SJCRH30 (cell line): ENCODE measurements at regions not wholly inside any gene's neighbourhood (a gene's known extent, or its start where the extent isn't known, plus 50 kb on each side); places are given as distances from the start of the nearest gene placed in this dataset.
A peak's percentile ranks its signal among the peaks of the same experiment; 100 is the strongest.
"Not testable (repeated sequence)": the region's sequence is repeated elsewhere in the genome, so short reads cannot be mapped to it uniquely, and the experiment has no call there.

Source experiments
- DNase-seq, 2 experiments: peaks; one replicate each; pipeline ENCODE4 v3.0.0-alpha.2; 2015 to 2020
- H3K27ac ChIP-seq: fragments of 250-450 bp; sonication (Bioruptor Pico); 2 replicates; pipeline ENCODE4 v1.5.1; 2020; ENCODE audit warnings: mild to moderate bottlenecking, moderate library complexity
- H3K27me3 ChIP-seq: fragments of 250-450 bp; sonication (Bioruptor Pico); 2 replicates; pipeline ENCODE4 v1.5.1; 2020; ENCODE audit warnings: mild to moderate bottlenecking, moderate library complexity
- H3K36me3 ChIP-seq: fragments of 250-450 bp; sonication (Bioruptor Pico); 2 replicates; pipeline ENCODE4 v1.5.1; 2020; ENCODE audit warnings: mild to moderate bottlenecking, moderate library complexity
- H3K4me1 ChIP-seq: fragments of 250-450 bp; sonication (Bioruptor Pico); 2 replicates; pipeline ENCODE4 v1.5.1; 2020; ENCODE audit warnings: mild to moderate bottlenecking, moderate library complexity
- H3K4me3 ChIP-seq: fragments of 250-450 bp; sonication (Bioruptor Pico); 2 replicates; pipeline ENCODE4 v1.5.1; 2020; ENCODE audit warnings: mild to moderate bottlenecking, moderate library complexity
- H3K9me3 ChIP-seq: fragments of 250-450 bp; sonication (Bioruptor Pico); replicated peaks from 2 replicates; pipeline ENCODE4 v1.5.1; 2020; ENCODE audit warnings: mild to moderate bottlenecking, moderate library complexity

DNA sequence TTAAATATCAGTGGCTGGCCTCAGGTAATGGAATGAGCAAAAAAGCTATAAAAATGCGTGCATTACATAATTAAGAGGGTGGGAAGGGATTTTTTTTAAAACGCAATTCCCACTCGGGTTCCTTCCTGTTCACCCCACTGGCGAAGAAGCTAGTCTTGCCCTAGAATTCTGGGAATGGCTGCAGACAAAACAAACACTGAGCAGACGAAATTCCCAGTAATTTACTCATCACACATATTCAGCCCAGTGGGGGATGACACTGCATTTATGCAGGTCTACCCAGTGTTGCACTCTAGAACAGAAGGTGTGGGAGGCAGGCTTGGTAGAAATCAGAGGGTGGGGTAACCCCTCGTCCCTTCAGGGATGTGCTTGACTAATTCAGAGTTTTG is 2695.0 kb upstream of the DEFB115 start:
- H3K4me3 ChIP-seq: no peak overlapping the region
- H3K27me3 ChIP-seq: no peaks in the 10 kb centered on the region
- H3K9me3 ChIP-seq: no peaks in the 10 kb centered on the region
- no peak overlapping the region for H3K27ac ChIP-seq
- H3K36me3 ChIP-seq: no peaks in the 10 kb centered on the region
- peak in 1 of 2 experiments; percentile 42 for DNase-seq
- H3K4me1 ChIP-seq: no peaks in the 10 kb centered on the region

DNA sequence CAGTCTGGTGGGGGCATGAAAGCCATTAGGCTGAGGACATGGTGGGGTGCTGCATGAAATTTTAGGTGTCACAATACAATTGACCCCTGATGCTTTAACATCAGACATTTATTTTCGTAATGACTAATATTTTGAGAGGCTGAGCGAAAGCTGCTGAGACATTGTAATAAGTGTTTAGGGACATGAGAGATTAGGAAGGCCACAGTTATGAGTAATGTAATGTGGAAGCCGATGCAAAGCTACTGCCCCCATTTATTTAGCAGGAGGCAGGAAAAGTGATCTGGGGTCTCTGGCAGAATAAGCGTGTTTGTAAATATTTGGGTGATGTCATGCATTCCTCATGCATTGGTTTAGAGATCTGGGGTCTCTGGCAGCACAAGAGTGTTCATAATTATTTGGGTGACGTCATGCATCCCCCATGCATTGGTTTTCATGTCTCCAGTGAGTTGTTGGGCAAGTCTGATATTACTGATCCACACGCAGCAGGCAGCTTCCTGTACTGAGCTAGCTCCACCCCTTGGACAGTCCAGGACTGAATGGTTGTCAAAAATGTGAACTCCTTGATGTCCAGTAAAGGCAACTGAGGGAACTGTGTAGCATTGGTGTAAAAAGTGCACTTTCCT is 2694.5 kb upstream of the DEFB115 start:
- not testable (repeated sequence) for H3K4me1 ChIP-seq, H3K36me3 ChIP-seq, H3K9me3 ChIP-seq, H3K4me3 ChIP-seq, H3K27ac ChIP-seq, H3K27me3 ChIP-seq
- DNase-seq: peak; percentile 25 to 37

DNA sequence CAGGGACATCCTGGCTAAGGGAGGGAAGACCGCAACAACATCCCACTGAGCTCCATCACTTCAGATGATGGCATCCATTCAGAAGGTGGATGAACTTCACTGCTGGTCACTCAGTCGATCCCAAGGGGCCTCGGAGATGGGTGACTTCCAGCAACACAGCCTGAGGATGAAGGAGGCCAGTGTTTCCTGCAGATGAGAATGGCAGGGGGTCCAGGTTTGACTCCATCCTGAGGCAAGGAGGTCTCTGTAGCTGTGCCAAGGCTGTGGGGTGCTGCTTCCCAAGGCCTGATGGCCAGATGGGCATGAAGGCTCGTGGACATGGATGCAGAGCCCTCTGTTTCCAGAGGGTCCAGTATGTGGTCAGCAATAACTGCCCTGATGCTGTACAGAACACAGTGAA is 2693.4 kb upstream of the DEFB115 start:
- not testable (repeated sequence) for H3K4me3 ChIP-seq, H3K4me1 ChIP-seq, H3K9me3 ChIP-seq, H3K27ac ChIP-seq, H3K36me3 ChIP-seq, DNase-seq, H3K27me3 ChIP-seq

DNA sequence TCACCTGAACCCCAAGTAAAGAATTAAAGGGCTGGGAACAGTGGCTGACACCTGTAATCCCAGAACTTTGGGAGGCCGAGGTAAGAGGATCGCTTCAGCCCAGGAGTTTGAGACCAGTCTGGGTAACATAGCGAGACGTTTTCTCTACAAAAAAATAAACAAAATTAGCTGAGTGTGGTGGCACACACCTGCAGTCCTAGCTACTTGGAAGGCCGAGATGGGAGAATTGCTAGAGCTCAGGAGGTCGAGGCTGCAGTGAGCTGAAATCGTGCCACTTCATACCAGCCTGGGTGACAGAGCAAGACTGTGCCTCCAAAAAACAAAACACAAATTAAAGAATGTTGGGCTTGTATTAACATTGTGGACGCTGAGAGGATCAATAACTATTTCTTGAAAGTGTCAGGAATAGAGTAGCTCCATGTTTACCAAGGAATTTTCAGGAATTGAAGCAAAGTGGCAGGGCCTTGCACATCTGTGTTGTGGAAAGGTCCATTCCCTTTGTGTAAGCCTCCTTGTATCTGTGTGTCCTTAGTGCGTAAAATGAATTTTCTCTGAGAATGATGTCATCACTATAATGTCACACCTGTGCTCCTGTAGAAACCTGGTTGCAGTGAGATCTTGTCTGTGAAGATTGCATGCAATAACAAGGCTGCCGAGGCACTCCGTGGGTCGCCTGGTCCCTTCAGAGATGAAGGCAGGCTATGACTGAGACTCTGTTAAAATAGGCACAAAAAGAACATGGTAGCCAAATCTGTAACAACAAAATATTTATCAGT is 2692.6 kb upstream of the DEFB115 start:
- H3K4me1 ChIP-seq, H3K27me3 ChIP-seq, H3K4me3 ChIP-seq, H3K27ac ChIP-seq, H3K9me3 ChIP-seq, DNase-seq, H3K36me3 ChIP-seq: not testable (repeated sequence)

- not testable (repeated sequence) for H3K4me1 ChIP-seq, H3K4me3 ChIP-seq, H3K27ac ChIP-seq, H3K9me3 ChIP-seq, H3K36me3 ChIP-seq, H3K27me3 ChIP-seq
- DNase-seq: peak; percentile 13 to 57
Measured at GRCh38 chr20:28575991-28576390, 2681.5 kb upstream of the DEFB115 start.

DNA sequence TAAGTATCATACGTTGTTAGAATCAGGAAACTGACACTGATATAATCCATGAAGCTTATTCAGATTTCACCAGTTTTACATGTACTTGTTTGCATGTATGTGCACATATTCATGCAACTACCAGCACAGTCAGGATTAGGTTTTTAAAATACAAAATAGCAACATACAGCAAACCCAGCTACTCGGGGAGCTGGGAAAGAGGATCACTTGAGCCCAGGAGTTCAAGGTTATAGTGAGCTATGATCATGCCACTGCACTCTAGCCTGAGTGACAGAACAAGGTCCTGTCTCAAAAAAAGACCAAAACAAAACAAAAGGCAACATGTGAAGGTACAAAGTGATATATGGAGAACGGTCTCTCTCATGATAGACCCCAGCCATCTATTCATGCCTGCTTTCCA is 2665.8 kb upstream of the DEFB115 start:
- H3K4me1 ChIP-seq, H3K9me3 ChIP-seq, H3K27ac ChIP-seq, H3K36me3 ChIP-seq, DNase-seq, H3K27me3 ChIP-seq, H3K4me3 ChIP-seq: not testable (repeated sequence)

GRCh38 chr20:28593383-28593782 is 2664.1 kb upstream of the DEFB115 start:
- not testable (repeated sequence) for H3K4me3 ChIP-seq, H3K9me3 ChIP-seq, H3K27ac ChIP-seq, DNase-seq, H3K4me1 ChIP-seq, H3K27me3 ChIP-seq, H3K36me3 ChIP-seq

- not testable (repeated sequence) for H3K9me3 ChIP-seq, H3K27me3 ChIP-seq, H3K36me3 ChIP-seq, H3K4me1 ChIP-seq, H3K4me3 ChIP-seq, H3K27ac ChIP-seq, DNase-seq
Measured at GRCh38 chr20:28594476-28594875, 2663.0 kb upstream of the DEFB115 start.

DNA sequence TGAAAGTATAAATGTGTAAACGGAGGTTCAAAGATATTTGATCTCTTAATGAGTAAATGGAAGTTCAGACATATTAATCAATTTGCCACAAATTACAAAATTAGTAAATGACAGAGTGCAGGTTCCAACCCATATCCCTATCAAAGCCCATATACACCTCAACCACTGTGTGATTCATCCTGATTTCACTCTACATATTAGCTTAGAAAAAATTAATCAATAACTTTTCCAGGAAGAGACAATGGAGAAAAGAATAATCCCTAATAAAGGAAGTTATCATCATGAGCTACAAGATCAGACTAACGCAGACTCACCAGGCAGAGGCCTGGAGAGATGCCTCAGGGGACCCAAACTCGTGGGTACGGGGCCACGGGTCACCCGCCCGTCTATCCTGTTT is 2655.5 kb upstream of the DEFB115 start:
- not testable (repeated sequence) for DNase-seq, H3K4me1 ChIP-seq, H3K9me3 ChIP-seq, H3K27ac ChIP-seq, H3K36me3 ChIP-seq, H3K27me3 ChIP-seq, H3K4me3 ChIP-seq

DNA sequence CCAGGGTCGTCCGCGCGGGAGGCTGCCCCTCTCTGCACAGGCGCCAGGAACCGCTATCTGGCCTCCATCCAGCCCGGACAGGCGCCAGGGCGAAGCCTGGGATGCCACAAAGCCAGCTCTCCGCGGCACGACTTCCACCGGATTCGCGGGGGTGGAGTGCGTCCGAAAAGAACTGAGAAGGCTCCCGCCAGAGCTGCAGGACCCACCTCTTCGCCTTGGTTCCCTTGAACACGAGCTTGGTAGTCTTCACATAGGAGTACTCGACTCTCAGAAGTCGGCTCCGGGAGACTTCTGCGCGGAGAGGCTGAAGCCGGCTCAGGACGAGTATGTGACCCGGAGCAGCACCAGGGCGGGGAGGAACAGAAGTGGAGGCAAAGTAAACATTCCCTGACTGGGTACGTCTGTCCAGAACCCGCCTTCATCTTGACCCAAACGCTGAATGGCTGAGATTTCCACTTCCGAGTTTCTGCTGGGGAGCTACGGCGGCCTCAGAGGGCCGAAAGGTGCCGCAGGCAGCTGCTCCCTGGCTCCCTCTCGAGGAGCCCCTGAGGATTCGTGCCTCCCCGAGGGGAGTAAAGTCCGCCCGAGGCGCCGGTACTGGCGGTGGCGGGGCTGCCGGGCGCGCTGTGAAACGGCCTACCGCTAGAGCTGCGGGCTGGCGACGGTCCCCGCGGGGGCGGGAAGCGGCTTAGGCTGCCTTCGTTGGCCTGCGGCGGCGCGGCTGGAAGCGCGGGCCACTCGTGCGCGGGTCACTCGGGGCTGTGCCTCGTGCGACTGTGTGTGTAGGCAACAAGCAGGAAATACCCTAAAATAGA is 2654.9 kb upstream of the DEFB115 start:
- not testable (repeated sequence) for H3K27me3 ChIP-seq, H3K4me1 ChIP-seq, H3K4me3 ChIP-seq, H3K36me3 ChIP-seq, DNase-seq, H3K27ac ChIP-seq, H3K9me3 ChIP-seq

DNA sequence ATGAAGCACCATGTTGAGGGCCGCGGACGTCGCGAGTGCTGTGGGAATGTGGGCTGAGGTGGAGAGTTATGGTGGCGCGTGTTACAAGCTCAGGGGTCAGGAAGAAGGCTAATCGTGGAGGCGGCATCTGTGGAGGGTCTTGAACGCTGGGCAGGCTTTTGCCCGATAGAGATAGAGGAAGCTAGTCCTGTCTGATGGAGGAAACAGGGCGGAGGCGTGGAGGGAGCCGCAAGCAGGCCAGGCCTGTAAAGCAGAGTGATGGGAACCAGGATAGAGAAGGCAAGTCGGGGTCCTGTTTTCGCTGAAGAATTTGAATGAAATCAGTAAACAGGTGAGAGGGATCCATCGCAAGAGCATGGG is 2654.3 kb upstream of the DEFB115 start:
- H3K27ac ChIP-seq, H3K4me3 ChIP-seq, H3K36me3 ChIP-seq, H3K4me1 ChIP-seq, H3K27me3 ChIP-seq, H3K9me3 ChIP-seq, DNase-seq: not testable (repeated sequence)

GRCh38 chr20:28616354-28616753 is 2641.1 kb upstream of the DEFB115 start:
- DNase-seq: no peak
- Histone ChIP-seq H3K4me3 (no peak overlapping the region), H3K4me1 (no peaks in the 10 kb centered on the region), H3K27ac (no peak overlapping the region), H3K27me3 (no peaks in the 10 kb centered on the region), H3K9me3 (no peaks in the 10 kb centered on the region), H3K36me3 (no peaks in the 10 kb centered on the region)

- H3K9me3 ChIP-seq, H3K4me1 ChIP-seq, H3K36me3 ChIP-seq, DNase-seq, H3K27ac ChIP-seq, H3K4me3 ChIP-seq, H3K27me3 ChIP-seq: not testable (repeated sequence)
Measured at GRCh38 chr20:28619956-28620651, 2637.4 kb upstream of the DEFB115 start.

- not testable (repeated sequence) for H3K36me3 ChIP-seq, H3K4me3 ChIP-seq, H3K9me3 ChIP-seq, H3K27me3 ChIP-seq, H3K4me1 ChIP-seq, H3K27ac ChIP-seq, DNase-seq
Measured at GRCh38 chr20:28625112-28625511, 2632.4 kb upstream of the DEFB115 start.

GRCh38 chr20:28640831-28641230 is 2616.6 kb upstream of the DEFB115 start:
- not testable (repeated sequence) for H3K4me1 ChIP-seq, DNase-seq, H3K9me3 ChIP-seq, H3K27me3 ChIP-seq, H3K27ac ChIP-seq, H3K36me3 ChIP-seq, H3K4me3 ChIP-seq
